Stomach (tissue), 8 donors: ENCODE measurements at regions not wholly inside any gene's neighbourhood (a gene's known extent, or its start where the extent isn't known, plus 50 kb on each side); places are given as distances from the start of the nearest gene placed in this dataset.
A peak's percentile ranks its signal among the peaks of the same experiment; 100 is the strongest.

Experiments
- DNase-seq, 2 donors: peaks; one replicate each; pipeline versions ENCODE4 v3.0.0 to v3.0.0-alpha.2; 2013 to 2019
- H3K27ac ChIP-seq, 5 donors: fragments of 200-600 bp in 4 of 5; sonication (generic) in 4 of 5; one replicate each; pipeline ENCODE4 v1.5.1; 2013 to 2019; ENCODE audit warnings: mild to moderate bottlenecking in 1 of 5, moderate library complexity in 1 of 5
- H3K27me3 ChIP-seq, 3 donors: fragments of 200-600 bp; sonication (generic); one replicate each; pipeline ENCODE4 v1.5.1; 2017 to 2019; ENCODE audit warnings: mixed run types in 1 of 3
- H3K36me3 ChIP-seq, 4 donors: fragments of 200-600 bp; sonication (generic); 1 replicate in 3 of 4; 2 replicates in 1 of 4; pipeline ENCODE4 v1.5.1; 2016 to 2019
- H3K4me1 ChIP-seq, 4 donors: fragments of 200-600 bp; sonication (generic); one replicate each; pipeline ENCODE4 v1.5.1; 2016 to 2019
- H3K4me3 ChIP-seq, 4 donors: fragments of 200-600 bp; sonication (generic) in 3 of 4; one replicate each; pipeline ENCODE4 v1.5.1; 2016 to 2019; ENCODE audit warnings: mild to moderate bottlenecking in 1 of 4
- H3K9me3 ChIP-seq, 4 donors: fragments of 200-600 bp; sonication (generic); one replicate each; pipeline ENCODE4 v1.5.1; 2016 to 2019
- EP300 ChIP-seq: sonication (generic); formaldehyde crosslinking; IDR thresholded peaks from one replicate; pipeline ENCODE4 v1.6.1; 2017; ENCODE audit warnings: antibody characterized with exemption
- POLR2A ChIP-seq, 4 donors: fragments of 450-650 bp; IDR thresholded peaks; one replicate each; pipeline ENCODE4 v1.6.1; 2016; ENCODE audit warnings: antibody characterized with exemption in 4 of 4, control low read depth in 2 of 4, mild to moderate bottlenecking in 1 of 4, moderate library complexity in 1 of 4
- POLR2AphosphoS5 ChIP-seq, 3 donors: sonication (generic); formaldehyde crosslinking; IDR thresholded peaks; one replicate each; pipeline ENCODE4 v1.6.1; 2016; ENCODE audit warnings: antibody characterized with exemption in 3 of 3
- WGBS, 5 donors: extraction: QIAGEN DNeasy Blood & Tissue Kit in 3 of 5; methylation state at CpG; one replicate each; pipeline versions ENCODE4 v1.1.5 to v1.1.7; 2013 to 2018; 5-methylcytosine and 5-hydroxymethylcytosine counted together
- intact Hi-C: fragments of 100-400 bp; cut with DNase I; formaldehyde crosslinking; loops from one replicate; pipeline ENCODE4 v1.15.1; 2023; ENCODE audit warnings: low total_unique reads
- TF ChIP-seq, protein P1 (sequence below), 7 experiments: fragments of 450-650 bp in 4 of 7; fragments of 200-600 bp in 3 of 7; sonication (generic) in 3 of 7; IDR thresholded peaks; one replicate each; pipeline ENCODE4 v1.5.1; 2016 to 2019; ENCODE audit warnings: antibody characterized with exemption in 7 of 7, control low read depth in 2 of 7, mild to moderate bottlenecking in 1 of 7
- donor health status: healthy with polysubstance abuse.
- donor health status: Bipolar disorder and iron deficiency.
- donor health status: healthy.

DNA sequence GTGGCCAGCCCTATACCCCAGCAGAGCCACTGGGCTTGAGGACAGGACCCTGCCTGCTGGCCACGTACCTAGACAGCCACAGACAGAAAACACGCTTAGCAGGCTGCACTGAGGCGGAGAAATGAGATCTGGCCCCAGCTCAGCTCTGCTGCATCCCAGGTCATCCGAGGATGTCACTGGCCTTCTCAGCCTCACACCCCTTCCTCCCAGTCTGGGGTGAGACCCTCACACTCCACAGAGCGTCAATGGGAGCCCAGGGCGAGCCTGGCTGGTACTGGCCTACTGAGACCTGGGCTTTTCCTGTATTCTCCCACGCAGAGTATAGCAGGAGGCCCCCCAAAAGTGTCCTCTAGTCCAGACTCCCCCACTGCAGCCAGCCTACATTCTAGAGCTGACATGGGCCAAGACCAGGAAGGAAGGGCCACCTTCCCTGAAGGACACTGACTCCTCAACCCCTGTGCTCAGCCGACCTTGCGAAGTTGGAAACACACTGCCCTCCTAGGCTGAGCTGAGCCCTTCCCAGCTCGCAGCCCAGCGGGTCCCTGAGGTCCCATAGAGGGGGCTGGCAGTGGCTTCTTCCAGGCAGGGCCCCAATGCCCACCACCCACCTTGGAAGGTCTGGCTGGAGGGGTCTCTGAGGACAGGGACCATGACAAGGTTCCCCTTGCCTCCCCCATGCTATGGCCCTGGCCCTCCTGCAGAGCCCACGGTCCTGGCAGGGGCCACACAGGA, 65.9 kb upstream of the LINC01488 start:
- intact Hi-C loops, result no loop called here
- H3K27me3 ChIP-seq, result peaks cover 0 to 3% (median 0%) of the 10 kb centered on the region in 3 donors
- TF ChIP-seq, protein P1, sequence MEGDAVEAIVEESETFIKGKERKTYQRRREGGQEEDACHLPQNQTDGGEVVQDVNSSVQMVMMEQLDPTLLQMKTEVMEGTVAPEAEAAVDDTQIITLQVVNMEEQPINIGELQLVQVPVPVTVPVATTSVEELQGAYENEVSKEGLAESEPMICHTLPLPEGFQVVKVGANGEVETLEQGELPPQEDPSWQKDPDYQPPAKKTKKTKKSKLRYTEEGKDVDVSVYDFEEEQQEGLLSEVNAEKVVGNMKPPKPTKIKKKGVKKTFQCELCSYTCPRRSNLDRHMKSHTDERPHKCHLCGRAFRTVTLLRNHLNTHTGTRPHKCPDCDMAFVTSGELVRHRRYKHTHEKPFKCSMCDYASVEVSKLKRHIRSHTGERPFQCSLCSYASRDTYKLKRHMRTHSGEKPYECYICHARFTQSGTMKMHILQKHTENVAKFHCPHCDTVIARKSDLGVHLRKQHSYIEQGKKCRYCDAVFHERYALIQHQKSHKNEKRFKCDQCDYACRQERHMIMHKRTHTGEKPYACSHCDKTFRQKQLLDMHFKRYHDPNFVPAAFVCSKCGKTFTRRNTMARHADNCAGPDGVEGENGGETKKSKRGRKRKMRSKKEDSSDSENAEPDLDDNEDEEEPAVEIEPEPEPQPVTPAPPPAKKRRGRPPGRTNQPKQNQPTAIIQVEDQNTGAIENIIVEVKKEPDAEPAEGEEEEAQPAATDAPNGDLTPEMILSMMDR (IDR thresholded peaks at IDR 0.05), result no peak
- TF ChIP-seq EP300, result no peak
- no peak for TF ChIP-seq POLR2AphosphoS5 (IDR thresholded peaks at IDR 0.05)
- no peak for TF ChIP-seq POLR2A (IDR thresholded peaks at IDR 0.05)
- H3K9me3 ChIP-seq, result no peaks in the 10 kb centered on the region
- no peak for DNase-seq
- peaks cover 0 to 5% (median 3%) of the 10 kb centered on the region in 4 donors for H3K4me1 ChIP-seq
- no peak overlapping the region for H3K4me3 ChIP-seq
- 76 to 85% (median 81%) methylated on average over 12 of the region's 12 CpGs for WGBS, 5 donors
- H3K36me3 ChIP-seq, result no peaks in the 10 kb centered on the region
- peak overlapping the region in 1 of 5 donors; percentile 30 for H3K27ac ChIP-seq

DNA sequence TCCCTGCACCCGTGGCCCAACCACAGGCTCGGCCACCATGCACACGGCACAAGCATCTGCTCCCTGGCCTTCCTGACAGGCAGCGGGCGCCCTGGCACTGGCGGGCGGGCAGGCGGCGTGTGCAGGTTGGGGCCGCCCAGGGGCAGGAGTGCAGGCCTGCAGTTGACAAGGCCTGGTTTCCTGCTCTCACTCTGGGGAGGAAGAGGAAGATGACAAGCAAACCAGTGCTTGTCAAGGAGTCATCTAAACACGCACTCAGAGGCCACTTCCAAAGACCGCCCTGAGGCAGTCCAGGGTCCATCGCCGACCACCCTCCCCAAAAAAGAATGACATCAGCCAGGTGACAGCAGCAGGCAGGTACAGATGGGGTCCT, 65.3 kb upstream of the LINC01488 start:
- 77 to 89% (median 85%) methylated on average over 10 to 14 of the region's 14 CpGs for WGBS, 5 donors
- no peaks in the 10 kb centered on the region for H3K9me3 ChIP-seq
- DNase-seq, result peak in 1 of 2 donors; percentile 41
- peaks cover 0 to 8% (median 5%) of the 10 kb centered on the region in 4 donors for H3K4me1 ChIP-seq
- no peaks in the 10 kb centered on the region for H3K27me3 ChIP-seq
- TF ChIP-seq POLR2A (IDR thresholded peaks at IDR 0.05), result no peak
- TF ChIP-seq POLR2AphosphoS5 (IDR thresholded peaks at IDR 0.05), result no peak
- no peak for TF ChIP-seq EP300
- TF ChIP-seq, protein P1 (IDR thresholded peaks at IDR 0.05), result no peak
- intact Hi-C loops, result no loop called here
- H3K36me3 ChIP-seq, result no peaks in the 10 kb centered on the region
- no peak overlapping the region for H3K4me3 ChIP-seq
- H3K27ac ChIP-seq, result peak overlapping the region in 1 of 5 donors; percentile 30

- Histone ChIP-seq H3K9me3 (no peaks in the 10 kb centered on the region), H3K27ac (no peak overlapping the region), H3K4me3 (no peak overlapping the region), H3K36me3 (no peaks in the 10 kb centered on the region), H3K4me1 (peaks cover 0 to 8% (median 5%) of the 10 kb centered on the region in 4 donors), H3K27me3 (no peaks in the 10 kb centered on the region)
- peak in 1 of 2 donors; percentile 72 for DNase-seq
- WGBS, 5 donors, result 62 to 70% (median 67%) methylated on average over 21 to 27 of the region's 27 CpGs
- intact Hi-C loops, result no loop called here
- TF ChIP-seq POLR2AphosphoS5 (IDR thresholded peaks at IDR 0.05) (no peak), POLR2A (IDR thresholded peaks at IDR 0.05) (no peak), EP300 (no peak)
- TF ChIP-seq, protein P1 (IDR thresholded peaks at IDR 0.05), result no peak
Measured at GRCh38 chr11:69416762-69417698, 64.4 kb upstream of the LINC01488 start.

GRCh38 chr11:69417699-69418085, 63.8 kb upstream of the LINC01488 start:
- Histone ChIP-seq H3K27ac (no peak overlapping the region), H3K36me3 (no peaks in the 10 kb centered on the region), H3K27me3 (no peaks in the 10 kb centered on the region), H3K4me3 (no peak overlapping the region), H3K9me3 (no peaks in the 10 kb centered on the region), H3K4me1 (peaks cover 0 to 8% (median 5%) of the 10 kb centered on the region in 4 donors)
- TF ChIP-seq EP300, result no peak
- TF ChIP-seq POLR2AphosphoS5 (IDR thresholded peaks at IDR 0.05), result no peak
- intact Hi-C loops, result no loop called here
- 77 to 92% (median 82%) methylated on average over 7 to 8 of the region's 8 CpGs for WGBS, 5 donors
- no peak for DNase-seq
